Endodermal cell (in vitro differentiated cells): ENCODE measurements at regions not wholly inside any gene's neighbourhood (a gene's known extent, or its start where the extent isn't known, plus 50 kb on each side); places are given as distances from the start of the nearest gene placed in this dataset.
A peak's percentile ranks its signal among the peaks of the same experiment; 100 is the strongest.

Source experiments
- DNase-seq: peaks from one replicate; pipeline ENCODE4 v3.0.0-alpha.2; 2017
- H3K27ac ChIP-seq: 2 replicates; pipeline ENCODE4 v1.5.1; 2013; ENCODE audit warnings: mild to moderate bottlenecking, low read depth, low read length, moderate library complexity
- H3K27me3 ChIP-seq: 2 replicates; pipeline ENCODE4 v1.6.1; 2013; ENCODE audit warnings: mild to moderate bottlenecking, low read length, moderate library complexity; ENCODE audit not compliant: insufficient read depth, control insufficient read depth, poor library complexity, severe bottlenecking
- H3K36me3 ChIP-seq: 2 replicates; pipeline ENCODE4 v1.7.0; 2013; ENCODE audit warnings: mild to moderate bottlenecking, low read length, moderate library complexity; ENCODE audit not compliant: control insufficient read depth, insufficient read depth
- H3K4me1 ChIP-seq: one replicate; pipeline ENCODE4 v1.7.0; 2013; ENCODE audit warnings: low read length; ENCODE audit not compliant: control insufficient read depth, insufficient read depth
- H3K4me3 ChIP-seq: 2 replicates; pipeline ENCODE4 v1.5.1; 2013; ENCODE audit warnings: mild to moderate bottlenecking, low read length, moderate library complexity
- H3K9ac ChIP-seq: 2 replicates; pipeline ENCODE4 v1.6.1; 2013; ENCODE audit warnings: mild to moderate bottlenecking, low read length, moderate library complexity; ENCODE audit not compliant: poor library complexity, severe bottlenecking; ENCODE audit errors: extremely low read depth
- H3K9me3 ChIP-seq: 2 replicates; pipeline ENCODE4 v1.6.1; 2013; ENCODE audit warnings: mild to moderate bottlenecking, low read length, moderate library complexity; ENCODE audit not compliant: control insufficient read depth
- H3K27ac Mint-ChIP-seq: 2 replicates; pipeline ENCODE4 v1.8.0; 2020; ENCODE audit warnings: mixed read lengths
- H3K27me3 Mint-ChIP-seq: 2 replicates; pipeline ENCODE4 v1.8.0; 2021; ENCODE audit warnings: mild to moderate bottlenecking, mixed read lengths; ENCODE audit not compliant: insufficient read depth
- H3K36me3 Mint-ChIP-seq: 2 replicates; pipeline ENCODE4 v1.8.0; 2020; ENCODE audit warnings: low read depth, mixed read lengths
- H3K4me1 Mint-ChIP-seq: 2 replicates; pipeline ENCODE4 v1.8.0; 2020; ENCODE audit warnings: mixed read lengths
- H3K4me3 Mint-ChIP-seq: 2 replicates; pipeline ENCODE4 v1.8.0; 2020; ENCODE audit warnings: mild to moderate bottlenecking, moderate library complexity, mixed read lengths
- H3K9me3 Mint-ChIP-seq: 2 replicates; pipeline ENCODE4 v1.8.0; 2020; ENCODE audit warnings: mild to moderate bottlenecking, mixed read lengths
- WGBS, 2 experiments: methylation state at CpG; one replicate each; pipeline versions ENCODE4 v1.1.5 to v1.1.7; 2013; ENCODE audit warnings: missing lambda C conversion rate in 2 of 2, mixed read lengths in 1 of 2; ENCODE audit not compliant: insufficient coverage in 1 of 2, insufficient read length in 1 of 2; 5-methylcytosine and 5-hydroxymethylcytosine counted together
- TF ChIP-seq, protein P1 (sequence below): fragments of 200-600 bp; sonication (generic); conservative IDR thresholded peaks from 2 replicates; pipeline ENCODE4 v1.5.0; 2021; ENCODE audit warnings: antibody characterized with exemption, mild to moderate bottlenecking

DNA sequence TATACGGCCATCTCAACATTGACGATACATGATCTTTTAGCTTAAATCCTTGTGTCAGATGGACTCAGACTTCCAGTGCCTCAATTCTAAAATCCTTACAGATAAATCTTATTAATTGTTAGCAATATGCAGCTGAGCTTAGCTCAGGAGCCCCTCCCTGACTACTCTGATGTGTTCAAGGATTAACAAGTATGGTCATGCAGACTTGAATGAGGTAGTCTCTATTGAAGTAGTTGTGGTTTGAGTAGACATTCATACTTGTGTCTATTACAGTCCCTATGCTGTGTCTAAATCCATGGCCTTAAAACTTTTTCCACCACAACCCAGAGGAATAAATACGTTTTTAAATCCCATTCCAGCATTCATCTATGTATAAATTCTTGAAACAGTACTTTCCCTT lies 119.5 kb downstream of the NUP35 start:
- Mint-ChIP-seq H3K27me3 (no peaks in the 10 kb centered on the region), H3K4me3 (no peak overlapping the region), H3K36me3 (no peaks in the 10 kb centered on the region), H3K27ac (no peak overlapping the region), H3K4me1 (no peaks in the 10 kb centered on the region), H3K9me3 (no peaks in the 10 kb centered on the region)
- TF ChIP-seq, protein P1, sequence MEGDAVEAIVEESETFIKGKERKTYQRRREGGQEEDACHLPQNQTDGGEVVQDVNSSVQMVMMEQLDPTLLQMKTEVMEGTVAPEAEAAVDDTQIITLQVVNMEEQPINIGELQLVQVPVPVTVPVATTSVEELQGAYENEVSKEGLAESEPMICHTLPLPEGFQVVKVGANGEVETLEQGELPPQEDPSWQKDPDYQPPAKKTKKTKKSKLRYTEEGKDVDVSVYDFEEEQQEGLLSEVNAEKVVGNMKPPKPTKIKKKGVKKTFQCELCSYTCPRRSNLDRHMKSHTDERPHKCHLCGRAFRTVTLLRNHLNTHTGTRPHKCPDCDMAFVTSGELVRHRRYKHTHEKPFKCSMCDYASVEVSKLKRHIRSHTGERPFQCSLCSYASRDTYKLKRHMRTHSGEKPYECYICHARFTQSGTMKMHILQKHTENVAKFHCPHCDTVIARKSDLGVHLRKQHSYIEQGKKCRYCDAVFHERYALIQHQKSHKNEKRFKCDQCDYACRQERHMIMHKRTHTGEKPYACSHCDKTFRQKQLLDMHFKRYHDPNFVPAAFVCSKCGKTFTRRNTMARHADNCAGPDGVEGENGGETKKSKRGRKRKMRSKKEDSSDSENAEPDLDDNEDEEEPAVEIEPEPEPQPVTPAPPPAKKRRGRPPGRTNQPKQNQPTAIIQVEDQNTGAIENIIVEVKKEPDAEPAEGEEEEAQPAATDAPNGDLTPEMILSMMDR = no peak
- Histone ChIP-seq H3K9ac (no peak overlapping the region), H3K27me3 (no peaks in the 10 kb centered on the region), H3K4me3 (no peak overlapping the region), H3K27ac (no peak overlapping the region), H3K36me3 (no peaks in the 10 kb centered on the region), H3K4me1 (no peaks in the 10 kb centered on the region), H3K9me3 (no peaks in the 10 kb centered on the region)
- 88 to 100% methylated on average over 3 of the region's 3 CpGs for WGBS, 2 experiments
- DNase-seq = no peak

DNA sequence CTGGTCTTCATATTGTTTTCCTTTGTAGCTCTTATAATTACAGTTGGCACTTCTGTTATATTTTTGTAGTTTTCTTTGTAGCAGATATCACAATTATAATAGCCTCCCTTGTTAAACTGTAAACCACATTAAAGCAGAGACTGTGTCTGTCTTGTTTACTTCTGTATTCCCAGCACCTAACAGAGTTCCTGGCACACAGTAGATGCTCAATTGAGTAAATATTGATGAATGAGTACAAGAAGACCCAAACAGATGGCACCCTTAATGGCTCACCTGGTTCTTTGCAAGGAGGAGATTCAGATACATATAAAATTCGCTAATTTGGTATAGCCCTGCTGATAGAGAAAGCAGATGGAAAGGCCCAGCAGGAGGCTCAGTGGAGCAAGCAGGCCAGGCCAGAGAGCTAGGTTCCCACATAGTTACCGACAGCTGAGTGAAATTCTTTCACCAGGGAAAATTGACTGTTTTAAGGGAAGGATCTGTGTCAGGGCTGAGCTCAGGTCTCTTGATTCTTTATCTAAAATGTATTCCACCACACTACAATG lies 120.1 kb downstream of the NUP35 start:
- Mint-ChIP-seq H3K4me1 (no peaks in the 10 kb centered on the region), H3K27ac (no peak overlapping the region), H3K27me3 (no peaks in the 10 kb centered on the region), H3K4me3 (no peak overlapping the region), H3K9me3 (no peaks in the 10 kb centered on the region), H3K36me3 (no peaks in the 10 kb centered on the region)
- Histone ChIP-seq H3K27ac (no peak overlapping the region), H3K4me1 (no peaks in the 10 kb centered on the region), H3K9ac (no peak overlapping the region), H3K9me3 (no peaks in the 10 kb centered on the region), H3K4me3 (no peak overlapping the region), H3K27me3 (no peaks in the 10 kb centered on the region), H3K36me3 (no peaks in the 10 kb centered on the region)
- peak; percentile 70 for DNase-seq
- 70 to 81% methylated on average over 1 to 2 of the region's 2 CpGs for WGBS, 2 experiments
- TF ChIP-seq, protein P1 = peak; percentile 53

DNA sequence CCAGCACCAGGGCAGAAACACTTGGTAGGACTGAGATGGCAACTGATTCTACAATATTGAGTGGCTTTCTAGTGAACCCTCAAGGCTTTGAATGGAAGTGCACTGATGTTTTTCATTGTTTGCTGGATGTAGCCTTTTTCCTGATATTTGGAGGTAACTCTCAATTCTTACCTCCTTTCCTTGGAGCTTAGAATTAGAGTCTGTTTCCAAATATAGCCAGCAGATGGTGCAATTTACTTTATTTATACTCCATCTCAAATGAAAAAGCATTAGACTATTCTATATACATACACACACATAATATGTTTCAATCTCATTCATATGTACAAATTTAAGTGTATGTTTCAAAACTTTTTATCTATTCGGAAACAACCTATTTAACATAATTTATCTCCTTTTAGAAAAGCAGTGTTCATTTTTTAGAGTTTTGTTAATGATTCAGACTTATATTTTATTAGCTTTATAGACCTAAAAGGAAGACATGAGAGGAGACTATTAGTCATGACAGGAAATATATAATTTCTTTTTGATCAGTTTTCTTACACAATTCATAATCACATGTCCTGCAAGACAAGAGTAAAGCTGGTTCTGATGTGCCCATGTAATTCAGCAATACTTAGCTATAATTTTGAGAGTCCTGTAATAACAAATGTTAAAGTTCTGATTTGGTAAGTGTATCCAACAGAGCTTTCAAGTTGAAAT lies 124.8 kb downstream of the NUP35 start:
- Mint-ChIP-seq H3K36me3 (no peaks in the 10 kb centered on the region), H3K27ac (no peak overlapping the region), H3K4me3 (no peak overlapping the region), H3K9me3 (no peaks in the 10 kb centered on the region), H3K4me1 (peaks cover 3% of the 10 kb centered on the region), H3K27me3 (no peaks in the 10 kb centered on the region)
- H3K4me1 ChIP-seq = no peaks in the 10 kb centered on the region
- no peaks in the 10 kb centered on the region for H3K27me3 ChIP-seq
- H3K4me3 ChIP-seq = no peak overlapping the region
- no peaks in the 10 kb centered on the region for H3K9me3 ChIP-seq
- TF ChIP-seq, protein P1 = peak; percentile 82
- no peaks in the 10 kb centered on the region for H3K36me3 ChIP-seq
- WGBS, 2 experiments = no CpG with 5 or more reads among the region's 1 CpG
- no peak for DNase-seq
- no peak overlapping the region for H3K27ac ChIP-seq
- H3K9ac ChIP-seq = no peak overlapping the region
